ENCODE measurements at regions not wholly inside any gene's neighbourhood (a gene's known extent, or its start where the extent isn't known, plus 50 kb on each side); places are given as distances from the start of the nearest gene placed in this dataset.

DNA sequence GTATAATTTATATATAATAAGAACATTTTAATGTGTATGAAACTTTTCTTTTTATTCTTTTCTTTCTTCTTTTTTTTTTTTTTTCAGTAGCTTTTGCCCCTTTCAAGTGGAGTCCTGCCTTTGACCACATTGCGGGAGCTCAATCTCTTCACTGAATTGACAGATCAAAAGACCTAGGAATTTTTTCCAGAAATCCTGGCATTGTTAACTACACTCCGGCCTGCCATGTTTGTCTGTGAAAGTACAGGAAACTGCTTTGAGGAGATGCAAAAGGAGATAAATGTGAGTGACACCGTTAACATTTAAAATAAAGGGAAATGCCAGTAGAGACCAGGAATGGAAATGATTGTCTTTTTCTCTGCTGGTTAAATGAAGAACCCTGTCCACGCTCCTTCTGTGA lies 159.3 kb upstream of the VCX3A start:
- DNase-seq = no peak

DNA sequence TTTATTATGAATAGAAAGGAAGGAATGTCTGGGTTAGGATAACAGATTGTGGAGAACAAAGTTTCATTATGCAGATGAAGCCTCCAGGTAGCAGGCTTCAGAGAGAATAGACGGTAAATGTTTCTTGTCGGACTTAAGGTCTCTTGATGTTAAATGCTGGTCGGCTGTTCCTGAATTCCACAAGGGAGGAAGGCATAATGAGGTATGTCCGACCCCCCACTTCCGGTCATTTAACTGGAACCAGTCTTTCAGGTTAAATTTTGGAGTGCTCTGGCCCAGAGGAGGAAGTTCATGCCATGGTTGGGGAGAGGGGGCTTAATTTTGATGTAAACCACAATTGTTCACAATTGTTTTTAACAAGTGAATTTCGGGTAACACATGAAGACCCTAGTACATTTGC lies 158.1 kb upstream of the VCX3A start:
- no peak for DNase-seq

DNA sequence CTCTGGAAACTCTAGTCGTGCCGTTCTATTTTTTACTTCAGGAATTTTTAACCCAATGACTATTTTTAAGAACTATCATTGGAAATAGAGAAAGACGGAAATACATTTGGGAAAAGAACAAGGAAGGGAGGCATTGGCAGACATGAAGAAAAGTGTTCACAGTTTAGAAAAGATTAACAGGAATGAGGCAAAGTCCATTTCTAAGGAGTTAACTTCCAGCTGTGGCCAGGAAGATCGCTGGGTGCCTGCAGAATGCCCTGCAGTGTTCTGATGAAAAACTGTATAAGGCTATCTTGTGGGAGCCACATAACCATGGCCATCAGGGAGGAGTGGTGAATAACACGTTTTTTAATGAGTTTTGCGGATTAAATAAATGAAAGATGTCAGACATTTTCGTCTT lies 150.6 kb upstream of the VCX3A start:
- DNase-seq = no peak

DNA sequence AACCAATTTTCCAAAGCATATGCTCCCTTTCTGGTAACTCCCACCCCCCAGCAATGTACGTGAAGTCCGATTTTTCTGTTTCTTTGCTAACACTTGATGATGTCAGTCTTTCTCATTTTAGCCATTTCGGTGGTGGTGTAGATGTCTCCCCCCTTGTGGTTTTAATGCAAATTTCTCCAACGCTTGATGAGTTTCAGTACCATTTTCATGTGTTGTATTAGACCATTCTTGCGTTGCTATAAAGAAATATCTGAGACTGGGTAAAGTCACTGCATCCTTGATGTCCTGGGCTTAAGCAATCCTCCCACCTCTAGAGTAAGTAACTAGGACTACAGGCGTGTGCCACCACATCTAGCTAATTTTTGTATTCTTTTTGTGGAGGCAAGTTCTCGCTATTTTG lies 148.4 kb upstream of the VCX3A start:
- DNase-seq = no peak

DNA sequence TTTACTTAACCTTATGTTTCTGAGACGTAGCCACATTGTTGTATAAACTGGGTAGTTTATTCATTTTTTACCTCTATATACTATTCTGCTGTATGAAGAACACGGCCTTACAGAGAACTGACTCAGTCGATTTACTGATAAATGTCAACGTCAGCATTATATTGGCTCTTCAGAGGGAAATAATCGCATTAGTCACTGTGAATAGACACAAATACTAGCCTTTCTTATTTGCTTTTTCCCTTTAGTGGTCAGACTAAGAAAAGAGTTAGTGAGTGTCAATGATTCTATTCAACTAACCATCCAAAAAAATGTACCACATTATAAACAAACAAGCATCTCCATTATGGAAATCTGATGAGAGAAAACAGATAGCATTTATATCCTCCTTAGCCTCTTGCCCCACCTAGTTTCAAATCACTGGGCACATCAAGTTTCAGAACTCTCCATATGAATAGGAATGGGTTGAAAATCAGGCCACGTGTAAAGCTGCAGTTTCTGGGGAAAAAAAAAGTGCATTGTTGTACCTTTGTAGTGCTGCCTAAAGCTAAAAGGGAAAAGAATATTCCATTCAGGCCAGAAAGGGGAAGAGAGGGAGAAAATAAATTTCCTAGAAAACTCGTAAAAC lies 146.7 kb upstream of the VCX3A start:
- DNase-seq = no peak

DNA sequence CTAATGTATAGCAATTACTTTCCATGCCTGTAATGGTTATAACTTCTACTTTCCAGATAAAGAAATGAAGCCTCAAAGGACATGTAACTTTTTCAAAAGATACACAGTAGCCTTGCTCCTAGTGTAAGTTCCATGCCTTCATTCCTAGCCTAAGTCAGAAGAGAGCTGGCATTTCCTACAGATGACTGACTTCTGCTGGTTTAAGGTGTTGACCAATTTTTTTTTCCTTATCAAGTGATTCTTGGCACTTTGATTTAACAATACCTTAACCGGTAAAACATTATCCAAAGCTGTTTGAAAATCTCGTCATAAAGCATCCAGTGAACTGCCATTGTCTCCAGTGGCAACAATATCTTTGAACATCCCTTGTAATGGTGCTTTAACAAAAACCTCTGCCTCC lies 145.1 kb upstream of the VCX3A start:
- DNase-seq = no peak

DNA sequence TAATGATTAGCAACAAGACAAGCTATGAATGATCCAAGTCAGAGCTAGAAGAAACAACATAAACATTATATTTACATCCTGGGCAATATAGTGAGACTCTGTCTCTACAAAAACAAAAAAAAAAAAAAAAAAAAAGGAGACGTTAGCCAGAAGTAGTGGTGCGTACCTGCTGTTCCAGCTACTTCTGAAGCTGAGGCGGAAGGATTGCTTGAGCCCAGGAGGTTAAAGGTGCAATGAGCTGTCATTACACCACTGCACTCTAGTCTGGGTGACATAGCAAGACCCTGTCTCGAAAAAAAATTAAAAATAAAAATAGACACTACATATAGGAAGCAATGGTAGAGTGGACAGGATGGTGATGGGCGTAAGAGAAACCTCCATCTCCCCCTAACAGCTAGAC lies 144.6 kb upstream of the VCX3A start:
- DNase-seq = no peak

DNA sequence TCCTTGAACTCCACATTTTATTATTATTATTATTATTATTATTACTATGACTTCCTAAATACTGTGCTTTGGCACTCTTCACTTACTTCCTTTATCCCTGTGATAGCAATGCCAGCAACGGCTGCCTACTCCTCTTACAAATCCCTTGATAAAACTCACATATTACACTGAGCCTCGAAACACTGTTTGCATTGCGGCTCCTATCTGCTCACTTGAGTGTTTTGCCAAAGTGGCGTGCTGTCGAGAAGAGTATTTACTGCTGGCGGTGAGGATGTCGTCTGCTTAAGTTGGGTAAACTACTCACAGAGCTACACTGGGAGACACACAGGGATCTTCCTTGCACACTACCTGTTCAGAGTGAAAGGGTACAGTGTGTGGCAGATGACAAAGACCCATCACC lies 143.4 kb upstream of the VCX3A start:
- DNase-seq = no peak

DNA sequence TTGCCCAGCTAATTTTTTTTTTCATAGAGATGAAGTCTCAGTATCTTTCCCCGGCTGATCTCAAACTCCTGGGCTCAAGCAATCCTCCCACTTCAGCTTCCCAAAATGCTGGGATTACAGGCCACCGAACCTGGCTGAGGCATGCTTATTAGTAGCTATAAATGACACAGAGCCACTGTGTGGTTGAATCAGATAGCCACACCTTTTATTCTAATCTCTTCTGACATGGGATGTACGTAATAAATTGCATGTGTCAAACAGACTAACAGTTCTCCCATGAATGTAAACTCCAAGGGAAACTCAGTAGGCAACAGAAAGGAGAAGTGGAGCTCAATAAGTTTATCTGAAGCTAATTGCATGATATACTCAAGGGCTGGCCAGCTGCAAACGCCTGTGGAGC lies 139.8 kb upstream of the VCX3A start:
- no peak for DNase-seq

DNA sequence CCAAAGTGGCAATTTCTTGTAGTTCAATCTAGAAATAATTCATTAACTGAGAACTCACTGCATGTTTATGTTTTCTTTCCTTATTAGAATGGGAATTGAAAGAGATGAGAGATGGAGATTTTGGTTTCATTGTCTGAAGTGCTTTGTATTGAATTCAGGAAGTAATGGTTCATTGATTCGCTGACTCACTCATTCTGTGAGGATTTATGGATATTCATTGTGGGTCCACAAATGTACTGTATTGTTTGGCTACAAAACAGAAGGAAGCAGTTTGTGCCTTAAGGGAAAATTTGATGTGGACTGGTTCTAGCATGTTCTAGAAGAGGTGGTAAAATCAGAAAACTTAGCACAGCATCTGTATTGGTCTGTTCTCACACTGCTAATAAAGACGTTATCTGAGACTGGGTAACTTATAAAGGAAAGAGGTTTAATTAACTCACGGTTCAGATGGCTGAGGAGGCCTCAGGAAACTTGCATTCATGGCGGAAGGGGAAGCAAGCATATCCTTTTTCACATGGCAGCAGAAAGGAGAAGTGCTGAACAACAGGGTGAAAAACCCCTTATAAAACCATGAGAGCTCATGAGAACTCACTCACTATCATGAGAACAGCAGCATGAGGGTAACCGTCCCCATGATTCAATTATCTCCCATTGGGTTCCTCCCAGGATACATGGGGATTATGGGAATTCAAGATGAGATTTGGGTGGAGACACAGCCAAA lies 132.3 kb upstream of the VCX3A start:
- DNase-seq = no peak

DNA sequence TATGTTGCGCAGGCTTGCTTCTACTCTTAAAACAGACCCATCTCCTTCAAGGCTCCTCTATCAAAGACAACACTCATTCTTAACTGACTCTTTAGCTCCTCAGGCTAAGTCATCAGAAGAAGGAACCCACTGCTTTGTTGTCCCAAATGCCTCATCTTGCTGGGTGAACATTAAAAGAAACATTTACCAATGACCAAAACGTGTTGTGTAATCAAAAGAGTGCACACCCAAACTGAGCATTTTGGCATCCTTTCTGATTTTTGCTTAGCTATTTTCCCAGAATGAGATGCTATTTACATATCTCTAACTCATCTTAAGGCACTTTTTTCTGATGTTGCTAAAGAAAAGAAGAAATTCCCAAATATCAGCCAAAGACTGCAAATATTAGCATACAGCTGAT lies 131.7 kb upstream of the VCX3A start:
- no peak for DNase-seq

DNA sequence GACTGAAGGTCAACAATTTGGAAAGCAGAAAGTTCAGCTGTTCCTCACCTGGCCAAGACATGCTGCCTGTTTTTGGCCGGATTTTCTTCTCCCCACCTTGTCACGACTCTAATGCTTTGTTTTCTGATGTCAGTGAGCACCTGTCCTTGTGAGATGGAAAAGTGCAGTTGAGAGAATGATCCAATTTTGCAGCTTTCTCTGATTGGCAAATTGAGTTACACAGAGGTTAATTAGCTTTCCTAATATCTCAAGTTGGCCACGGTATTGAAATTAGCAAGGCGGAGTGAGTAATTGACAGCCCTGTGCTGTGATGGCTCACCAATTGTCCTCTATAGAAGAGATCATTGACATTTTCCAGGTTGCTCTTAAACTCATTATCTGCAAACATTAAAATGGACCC lies 126.8 kb upstream of the VCX3A start:
- DNase-seq = no peak

DNA sequence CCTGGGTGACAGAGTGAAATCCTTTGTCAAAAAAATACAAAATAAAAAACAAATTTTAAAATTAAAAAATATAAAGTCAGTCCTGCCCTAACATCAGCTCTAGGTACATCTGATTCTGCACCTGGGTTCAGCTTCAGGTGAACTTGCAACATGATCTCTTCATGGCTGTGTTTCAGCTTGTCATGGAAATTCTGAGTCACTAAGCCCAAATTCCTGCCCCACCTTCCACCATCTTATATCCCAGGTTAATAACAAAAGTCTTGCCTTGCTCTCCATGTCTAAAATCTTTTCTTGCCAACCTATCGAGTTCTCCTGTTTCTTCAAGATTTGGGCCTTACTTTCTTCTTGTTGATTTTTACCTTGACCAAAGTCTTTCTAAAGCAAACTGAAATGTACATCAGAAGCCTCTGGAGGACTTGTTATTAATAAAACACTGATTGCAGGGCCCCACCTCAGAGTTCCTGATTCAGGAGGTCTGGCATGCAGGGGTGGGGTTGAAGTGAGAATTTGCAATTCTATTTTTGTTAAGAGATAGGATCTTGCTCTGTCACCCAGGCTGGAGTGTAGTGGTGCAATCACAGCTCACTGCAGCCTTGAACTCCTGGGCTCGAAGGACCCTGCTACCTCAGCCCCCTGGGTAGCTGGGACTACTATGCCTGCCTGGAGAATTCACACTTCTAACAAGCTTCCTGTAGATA lies 125.8 kb upstream of the VCX3A start:
- no peak for DNase-seq

DNA sequence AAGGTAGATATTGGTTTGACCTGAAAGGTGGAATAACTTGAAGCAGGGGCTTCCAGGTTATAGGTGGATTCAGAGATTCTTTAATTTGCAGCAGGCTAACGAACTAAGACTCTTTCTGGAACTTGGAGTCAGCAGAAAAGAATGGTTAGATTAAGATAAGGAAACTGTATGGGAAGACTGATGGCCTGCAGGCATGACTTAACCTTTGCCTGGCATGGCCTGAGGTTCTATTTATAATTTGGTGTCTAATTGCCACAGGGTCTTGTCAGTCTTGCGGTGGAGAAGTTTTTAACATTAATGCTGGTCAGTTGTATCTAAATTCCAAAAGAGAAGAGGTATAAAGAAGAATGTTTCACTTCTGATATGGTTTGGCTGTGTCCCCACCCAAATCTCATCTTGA lies 110.3 kb upstream of the VCX3A start:
- no peak for DNase-seq

DNA sequence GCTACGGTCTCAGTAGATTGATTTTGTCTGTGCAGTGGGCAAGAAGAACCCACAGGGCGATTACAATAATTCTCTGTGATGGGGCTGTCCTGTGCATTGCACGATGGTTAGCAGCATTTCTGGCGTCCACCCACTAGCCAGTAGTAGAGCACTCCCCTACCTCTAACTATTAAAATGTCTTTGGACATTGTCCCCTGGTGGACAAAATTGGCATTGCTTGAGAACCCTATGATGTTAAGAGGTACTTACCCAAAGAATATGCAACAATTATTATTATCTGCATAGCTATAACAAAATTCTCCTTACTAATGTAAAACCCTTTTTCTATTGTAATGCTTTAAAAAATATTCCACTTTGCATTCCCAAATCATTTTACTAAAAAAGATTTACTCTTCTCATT lies 109.5 kb upstream of the VCX3A start:
- DNase-seq = no peak

DNA sequence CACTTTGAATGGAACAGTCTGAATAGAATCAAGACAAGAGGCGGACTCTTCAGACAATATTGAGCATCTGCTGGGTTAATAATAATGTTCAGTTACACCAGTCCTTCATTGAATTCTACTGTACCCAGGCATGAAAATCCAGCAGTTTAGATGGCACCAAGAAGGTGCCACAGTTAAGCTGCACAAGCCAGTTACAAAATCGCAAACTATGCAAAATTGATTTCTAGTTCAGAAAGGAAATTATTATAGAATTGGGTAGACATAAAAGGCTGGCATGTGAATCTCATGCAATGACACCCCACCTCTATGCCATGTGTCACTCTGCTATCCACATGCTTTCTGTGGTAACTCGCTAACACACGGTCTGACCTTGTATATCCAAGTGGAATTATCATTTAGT lies 105.8 kb upstream of the VCX3A start:
- DNase-seq = no peak

DNA sequence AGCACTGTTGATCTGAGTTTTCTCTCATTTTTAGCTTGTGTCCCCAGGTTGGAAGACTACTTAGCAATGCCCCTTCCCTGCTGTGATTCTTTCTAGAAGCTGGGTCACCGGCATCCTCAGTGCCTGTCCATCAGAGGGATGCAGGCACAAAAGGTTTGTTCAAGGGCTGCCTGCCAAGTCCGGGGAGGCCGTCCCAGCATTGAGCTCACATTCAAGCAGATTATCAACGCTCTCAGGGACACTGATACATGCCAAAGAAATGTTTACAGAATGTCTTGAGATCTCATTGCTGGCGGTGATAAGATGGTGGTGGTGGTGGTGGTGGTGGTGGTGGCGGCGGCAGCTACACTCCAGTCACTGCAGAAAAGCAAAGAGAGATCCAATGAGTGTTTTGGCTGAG lies 79.6 kb upstream of the VCX3A start:
- DNase-seq = no peak

DNA sequence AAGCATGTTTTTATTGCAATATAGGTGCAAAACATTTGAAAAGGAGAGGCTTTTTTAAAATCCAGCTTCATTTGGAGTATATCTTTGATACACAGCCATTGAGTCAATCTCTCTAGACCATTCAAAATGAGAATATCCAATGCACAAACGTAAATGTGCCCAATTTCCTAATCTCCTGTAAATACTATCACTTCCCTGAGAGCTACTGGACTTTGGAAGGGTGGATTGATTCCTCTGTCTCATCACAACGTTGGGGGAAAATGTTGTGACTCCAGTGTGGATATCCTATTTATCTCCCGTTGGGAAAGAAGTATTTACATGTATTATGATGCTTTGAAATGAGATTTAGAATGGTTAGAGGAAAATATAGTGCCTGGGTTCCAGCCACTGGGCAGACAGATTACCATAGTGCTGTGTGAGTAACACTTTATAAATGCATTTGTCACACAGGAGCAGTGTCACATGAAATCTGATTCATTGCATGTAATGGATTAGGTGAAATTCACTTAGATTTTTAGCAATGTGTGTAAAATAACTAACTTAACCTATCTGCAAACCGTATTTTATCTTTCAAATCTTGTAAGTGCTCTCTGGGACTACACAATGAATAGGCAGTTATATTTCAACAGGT lies 64.4 kb upstream of the VCX3A start:
- no peak for DNase-seq
